GM12891 (cell line): ENCODE measurements at regions not wholly inside any gene's neighbourhood (a gene's known extent, or its start where the extent isn't known, plus 50 kb on each side); places are given as distances from the start of the nearest gene placed in this dataset.

Experiments
- DNase-seq: peaks from one replicate; pipeline ENCODE4 v3.0.0; 2011; ENCODE audit warnings: low spot score; ENCODE audit not compliant: insufficient read length
- FAIRE-seq: peaks from 2 replicates; lab custom pipeline; 2011; peaks lifted over from hg19 to GRCh38; lab: Jason Lieb, UNC
- PAX5 ChIP-seq: IDR thresholded peaks from 2 replicates; pipeline ENCODE4 v1.6.1; 2011; ENCODE audit warnings: low read length, moderate library complexity, mild to moderate bottlenecking; ENCODE audit not compliant: insufficient read depth, severe bottlenecking
- POLR2A ChIP-seq: IDR thresholded peaks from 2 replicates; pipeline ENCODE4 v1.6.1; 2011; ENCODE audit warnings: low read depth, low read length, control low read depth
- POLR2AphosphoS5 ChIP-seq: IDR thresholded peaks from 2 replicates; pipeline ENCODE4 v1.6.1; 2011; ENCODE audit warnings: low read depth, low read length, control low read depth
- POU2F2 ChIP-seq: IDR thresholded peaks from 2 replicates; pipeline ENCODE4 v1.6.1; 2011; ENCODE audit warnings: low read depth, mild to moderate bottlenecking, control low read depth, low read length, moderate library complexity
- SPI1 ChIP-seq: IDR thresholded peaks from 2 replicates; pipeline ENCODE4 v1.6.1; 2011; ENCODE audit warnings: low read depth, low read length, control low read depth
- TAF1 ChIP-seq: IDR thresholded peaks from 2 replicates; pipeline ENCODE4 v1.6.1; 2011; ENCODE audit warnings: low read depth, low read length, control low read depth

DNA sequence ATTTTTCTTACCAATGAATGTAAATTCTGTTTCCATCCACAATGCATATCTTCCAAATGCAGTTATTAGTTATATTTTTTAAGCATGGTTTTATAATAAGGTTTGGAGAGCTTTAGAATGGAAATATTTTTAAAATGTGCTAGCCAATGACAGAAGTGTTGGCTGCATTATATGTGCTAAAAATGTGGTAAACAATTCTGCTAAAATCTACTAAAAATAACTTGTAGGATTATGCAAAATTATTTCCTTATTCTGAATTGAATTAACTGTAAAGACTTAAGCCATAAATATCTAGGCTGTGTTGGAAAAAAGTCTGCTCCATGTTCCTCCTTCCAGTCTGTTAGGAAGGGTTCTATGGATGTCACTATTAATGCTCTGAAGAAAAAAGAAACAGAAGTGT, 503.3 kb downstream of the PRR16 start:
- DNase-seq: no peak
- no peak for FAIRE-seq
- TF ChIP-seq POU2F2: no peak
- no peak for TF ChIP-seq TAF1
- no peak for TF ChIP-seq PAX5
- no peak for TF ChIP-seq SPI1
- TF ChIP-seq POLR2A: no peak
- TF ChIP-seq POLR2AphosphoS5: no peak

- TF ChIP-seq POLR2A (no peak), POU2F2 (no peak), PAX5 (no peak), POLR2AphosphoS5 (no peak), SPI1 (no peak), TAF1 (no peak)
- DNase-seq: no peak
- no peak for FAIRE-seq
Observed at GRCh38 chr5:120974690-120975089, 510.6 kb downstream of the PRR16 start.

DNA sequence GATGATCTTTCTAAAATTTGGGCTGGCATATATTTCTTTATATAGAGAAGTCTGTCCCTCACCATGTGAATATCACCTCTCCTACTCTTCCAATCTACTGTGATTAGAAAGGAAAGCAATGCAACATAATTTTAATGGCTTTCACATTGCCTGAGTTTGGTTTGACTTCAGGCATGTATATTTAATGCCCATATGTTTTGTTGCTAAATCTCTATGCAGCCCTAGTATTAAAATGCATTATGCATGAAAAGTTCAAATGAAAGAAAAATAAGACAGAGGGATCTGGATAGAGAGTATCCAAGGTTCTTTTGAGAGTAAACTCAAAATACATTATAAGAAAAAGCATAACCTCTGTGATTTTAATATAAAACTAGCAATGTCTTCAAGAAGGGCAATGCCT, 518.3 kb downstream of the PRR16 start:
- FAIRE-seq: no peak
- DNase-seq: no peak
- TF ChIP-seq TAF1 (no peak), POU2F2 (no peak), PAX5 (no peak), SPI1 (no peak), POLR2A (no peak), POLR2AphosphoS5 (no peak)

DNA sequence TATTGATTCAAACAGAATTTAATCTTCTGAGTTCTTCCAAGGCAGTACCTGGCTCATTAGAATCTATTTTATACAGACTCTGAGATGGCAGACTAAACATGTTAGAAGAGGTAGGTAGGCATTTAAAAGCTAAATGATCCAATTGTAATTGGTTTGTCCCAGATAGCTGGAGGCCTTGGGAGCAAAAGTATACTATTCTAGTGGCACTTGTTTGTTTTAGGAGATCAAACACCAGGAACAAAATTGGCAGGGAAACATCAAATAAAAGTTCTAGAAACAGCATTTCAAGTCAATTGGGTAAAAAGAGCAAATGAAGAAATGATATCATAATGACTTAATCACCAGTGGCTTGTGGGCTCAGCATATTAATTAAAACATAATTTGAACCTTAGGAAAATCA, 521.4 kb downstream of the PRR16 start:
- DNase-seq (no peak), FAIRE-seq (no peak)
- no peak for TF ChIP-seq PAX5
- no peak for TF ChIP-seq SPI1
- no peak for TF ChIP-seq POLR2AphosphoS5
- TF ChIP-seq POLR2A: no peak
- TF ChIP-seq POU2F2: no peak

- DNase-seq (no peak), FAIRE-seq (no peak)
- TF ChIP-seq POU2F2 (no peak), POLR2AphosphoS5 (no peak), PAX5 (no peak), SPI1 (no peak), POLR2A (no peak), TAF1 (no peak)
Observed at GRCh38 chr5:120988491-120988890, 524.4 kb downstream of the PRR16 start.

GRCh38 chr5:120988941-120989340, 524.8 kb downstream of the PRR16 start:
- DNase-seq (no peak), FAIRE-seq (no peak)
- TF ChIP-seq POU2F2 (no peak), TAF1 (no peak), POLR2AphosphoS5 (no peak), SPI1 (no peak), PAX5 (no peak), POLR2A (no peak)

- DNase-seq (no peak), FAIRE-seq (no peak)
- TF ChIP-seq TAF1 (no peak), POLR2A (no peak), POU2F2 (no peak), PAX5 (no peak), SPI1 (no peak), POLR2AphosphoS5 (no peak)
Observed at GRCh38 chr5:120991569-120991968, 527.5 kb downstream of the PRR16 start.

DNA sequence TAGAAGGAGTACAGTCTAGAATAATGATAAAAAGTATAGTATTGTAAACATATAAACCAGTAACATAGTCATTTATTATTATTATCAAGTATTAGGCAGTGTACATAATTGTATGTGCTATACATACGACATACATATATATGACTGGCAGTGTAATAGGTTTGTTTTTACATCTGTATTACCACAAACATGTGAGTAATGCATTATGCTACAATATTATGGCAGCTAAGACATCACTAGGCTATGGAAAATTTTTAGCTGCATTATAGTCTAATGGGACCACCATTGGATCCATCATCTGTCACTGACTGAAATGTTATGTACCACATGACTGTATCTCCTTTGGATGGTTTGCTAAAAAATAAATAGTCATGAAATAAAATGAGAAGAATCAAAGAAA, 530.0 kb downstream of the PRR16 start:
- DNase-seq (no peak), FAIRE-seq (no peak)
- TF ChIP-seq TAF1 (no peak), SPI1 (no peak), PAX5 (no peak), POU2F2 (no peak), POLR2AphosphoS5 (no peak), POLR2A (no peak)

GRCh38 chr5:120999550-120999949, 535.5 kb downstream of the PRR16 start:
- no peak for TF ChIP-seq SPI1
- no peak for TF ChIP-seq POLR2A
- TF ChIP-seq POU2F2: no peak
- no peak for TF ChIP-seq POLR2AphosphoS5
- TF ChIP-seq TAF1: no peak
- no peak for TF ChIP-seq PAX5
- DNase-seq: no peak
- no peak for FAIRE-seq

DNA sequence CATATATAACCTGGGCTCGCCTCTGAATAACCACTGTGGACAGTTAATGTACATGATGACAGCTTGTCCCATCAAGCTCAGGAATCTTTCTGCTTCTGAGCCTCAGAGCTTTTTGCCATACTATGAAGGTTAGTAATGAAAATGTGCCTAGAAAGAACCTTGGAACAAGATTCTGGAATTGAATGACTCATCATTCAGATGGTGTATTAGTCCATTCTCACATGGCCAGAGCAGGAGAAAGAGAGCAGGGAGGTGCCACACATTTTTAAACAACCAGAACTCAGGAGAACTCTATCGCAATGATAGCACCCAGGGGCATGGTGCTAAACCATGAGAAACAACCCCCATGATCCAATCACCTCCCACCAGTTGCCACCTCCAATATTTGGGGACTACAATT, 542.1 kb downstream of the PRR16 start:
- FAIRE-seq: no peak
- DNase-seq: no peak
- TF ChIP-seq POLR2A (no peak), POU2F2 (no peak), POLR2AphosphoS5 (no peak), SPI1 (no peak), TAF1 (no peak), PAX5 (no peak)

DNA sequence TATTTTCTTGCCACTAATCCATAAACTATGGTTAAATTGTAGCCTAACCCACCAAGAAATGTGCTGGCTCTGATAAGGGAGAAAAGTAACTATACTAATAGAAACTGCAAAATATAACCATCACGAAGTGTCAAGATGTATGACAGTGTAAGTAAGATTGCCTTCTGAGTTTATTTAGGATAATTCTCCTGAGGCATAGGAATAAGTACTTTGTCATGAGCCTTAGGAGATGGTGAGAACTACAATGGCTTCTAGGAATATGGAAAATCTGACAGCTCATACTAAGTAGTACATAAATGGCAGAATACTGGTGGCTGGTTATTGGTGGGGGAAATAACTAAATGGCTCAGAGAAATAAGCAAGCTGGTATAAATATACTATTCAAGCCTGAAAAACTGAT, 543.9 kb downstream of the PRR16 start:
- TF ChIP-seq PAX5 (no peak), POU2F2 (no peak), SPI1 (no peak), POLR2AphosphoS5 (no peak), POLR2A (no peak), TAF1 (no peak)
- FAIRE-seq: no peak
- no peak for DNase-seq
